Astrocyte of the cerebellum (primary cell): ENCODE measurements at regions not wholly inside any gene's neighbourhood (a gene's known extent, or its start where the extent isn't known, plus 50 kb on each side); places are given as distances from the start of the nearest gene placed in this dataset.

Source experiments
- DNase-seq: peaks from one replicate; pipeline ENCODE4 v3.0.0-alpha.2; 2011; ENCODE audit warnings: low read depth
- H3K4me3 ChIP-seq: 2 replicates; pipeline ENCODE4 v1.5.1; 2011; ENCODE audit warnings: mild to moderate bottlenecking, low read depth, low read length, moderate library complexity
- in situ Hi-C: cut with HindIII; loops from 2 replicates; pipeline ENCODE4 v1.10.0; 2017; ENCODE audit warnings: low sequenced_read_pairs
- TF ChIP-seq, protein P1 (sequence below): IDR thresholded peaks from 2 replicates; pipeline ENCODE4 v1.5.1; 2012; ENCODE audit warnings: low read length, low read depth, moderate library complexity, mild to moderate bottlenecking; ENCODE audit errors: missing control alignments

GRCh38 chrX:34437586-34437985, 219.5 kb downstream of the TMEM47 start:
- DNase-seq, result no peak
- H3K4me3 ChIP-seq, result no peak overlapping the region
- in situ Hi-C loops, result no loop called here
- TF ChIP-seq, protein P1, sequence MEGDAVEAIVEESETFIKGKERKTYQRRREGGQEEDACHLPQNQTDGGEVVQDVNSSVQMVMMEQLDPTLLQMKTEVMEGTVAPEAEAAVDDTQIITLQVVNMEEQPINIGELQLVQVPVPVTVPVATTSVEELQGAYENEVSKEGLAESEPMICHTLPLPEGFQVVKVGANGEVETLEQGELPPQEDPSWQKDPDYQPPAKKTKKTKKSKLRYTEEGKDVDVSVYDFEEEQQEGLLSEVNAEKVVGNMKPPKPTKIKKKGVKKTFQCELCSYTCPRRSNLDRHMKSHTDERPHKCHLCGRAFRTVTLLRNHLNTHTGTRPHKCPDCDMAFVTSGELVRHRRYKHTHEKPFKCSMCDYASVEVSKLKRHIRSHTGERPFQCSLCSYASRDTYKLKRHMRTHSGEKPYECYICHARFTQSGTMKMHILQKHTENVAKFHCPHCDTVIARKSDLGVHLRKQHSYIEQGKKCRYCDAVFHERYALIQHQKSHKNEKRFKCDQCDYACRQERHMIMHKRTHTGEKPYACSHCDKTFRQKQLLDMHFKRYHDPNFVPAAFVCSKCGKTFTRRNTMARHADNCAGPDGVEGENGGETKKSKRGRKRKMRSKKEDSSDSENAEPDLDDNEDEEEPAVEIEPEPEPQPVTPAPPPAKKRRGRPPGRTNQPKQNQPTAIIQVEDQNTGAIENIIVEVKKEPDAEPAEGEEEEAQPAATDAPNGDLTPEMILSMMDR, result no peak

GRCh38 chrX:34426334-34426733, 230.8 kb downstream of the TMEM47 start:
- TF ChIP-seq, protein P1, result no peak
- no peak overlapping the region for H3K4me3 ChIP-seq
- no peak for DNase-seq
- in situ Hi-C loops, result no loop called here

- no peak for DNase-seq
- H3K4me3 ChIP-seq, result no peak overlapping the region
- in situ Hi-C loops, result no loop called here
- TF ChIP-seq, protein P1, result no peak
These were observed 250.5 kb downstream of the TMEM47 start for GRCh38 chrX:34406580-34406979.

- H3K4me3 ChIP-seq, result no peak overlapping the region
- DNase-seq, result no peak
- TF ChIP-seq, protein P1, result no peak
- in situ Hi-C loops, result no loop called here
These were observed 252.6 kb downstream of the TMEM47 start for GRCh38 chrX:34404386-34405070.

- no peak for DNase-seq
- in situ Hi-C loops, result no loop called here
- H3K4me3 ChIP-seq, result no peak overlapping the region
- TF ChIP-seq, protein P1, result no peak
These were observed 255.7 kb downstream of the TMEM47 start for GRCh38 chrX:34401411-34401810.

GRCh38 chrX:34382416-34382815, 250.3 kb upstream of the FAM47A start:
- in situ Hi-C loops, result no loop called here
- no peak overlapping the region for H3K4me3 ChIP-seq
- TF ChIP-seq, protein P1, result no peak
- DNase-seq, result peak; percentile 50
